H9 (cell line): ENCODE measurements at regions not wholly inside any gene's neighbourhood (a gene's known extent, or its start where the extent isn't known, plus 50 kb on each side); places are given as distances from the start of the nearest gene placed in this dataset.

Experiments
- DNase-seq: peaks from one replicate; pipeline ENCODE4 v3.0.0-alpha.2; 2017
- H2AFZ ChIP-seq: one replicate; pipeline ENCODE4 v1.6.1; 2013; ENCODE audit warnings: mild to moderate bottlenecking, low read length, control low read depth, moderate library complexity
- H2AK5ac ChIP-seq: 2 replicates; pipeline ENCODE4 v1.6.1; 2013; ENCODE audit warnings: low read length, control low read depth, mixed read lengths; ENCODE audit not compliant: insufficient read length
- H2BK120ac ChIP-seq: one replicate; pipeline ENCODE4 v1.6.1; 2013; ENCODE audit warnings: low read depth, mild to moderate bottlenecking, low read length, control low read depth, inconsistent platforms; ENCODE audit not compliant: poor library complexity, severe bottlenecking
- H2BK12ac ChIP-seq: 2 replicates; pipeline ENCODE4 v1.6.1; 2013; ENCODE audit warnings: low read length, control low read depth, mixed read lengths, low read depth; ENCODE audit not compliant: insufficient read length
- H2BK15ac ChIP-seq: 2 replicates; pipeline ENCODE4 v1.6.1; 2013; ENCODE audit warnings: low read depth, low read length, control low read depth
- H2BK20ac ChIP-seq: one replicate; pipeline ENCODE4 v1.6.1; 2013; ENCODE audit warnings: low read depth, mild to moderate bottlenecking, low read length, control low read depth, inconsistent platforms; ENCODE audit not compliant: poor library complexity, severe bottlenecking
- H2BK5ac ChIP-seq: 2 replicates; pipeline ENCODE4 v1.6.1; 2013; ENCODE audit warnings: low read length, control low read depth, mixed read lengths; ENCODE audit not compliant: insufficient read length
- H3K14ac ChIP-seq: 2 replicates; pipeline ENCODE4 v1.6.1; 2013; ENCODE audit warnings: low read length, control low read depth; ENCODE audit not compliant: insufficient read depth
- H3K18ac ChIP-seq: 2 replicates; pipeline ENCODE4 v1.6.1; 2013; ENCODE audit warnings: low read depth, mild to moderate bottlenecking, mixed read lengths, low read length, control low read depth; ENCODE audit not compliant: insufficient read length
- H3K23ac ChIP-seq: 2 replicates; pipeline ENCODE4 v1.6.1; 2013; ENCODE audit warnings: low read length, control low read depth, mixed read lengths, low read depth; ENCODE audit not compliant: insufficient read length
- H3K23me2 ChIP-seq: 2 replicates; pipeline ENCODE4 v1.6.1; 2013; ENCODE audit warnings: low read depth, mild to moderate bottlenecking, mixed read lengths, low read length, control low read depth; ENCODE audit not compliant: insufficient read length, poor library complexity, severe bottlenecking
- H3K27ac ChIP-seq: 2 replicates; pipeline ENCODE4 v1.5.1; 2013; ENCODE audit warnings: low read length, control low read depth, mixed read lengths, low read depth; ENCODE audit not compliant: insufficient read length
- H3K27me3 ChIP-seq: 2 replicates; pipeline ENCODE4 v1.6.1; 2013; ENCODE audit warnings: low read length, control low read depth, inconsistent platforms; ENCODE audit not compliant: insufficient read depth
- H3K4ac ChIP-seq: 2 replicates; pipeline ENCODE4 v1.6.1; 2013; ENCODE audit warnings: low read depth, mild to moderate bottlenecking, control low read depth, inconsistent platforms, low read length, moderate library complexity
- H3K4me1 ChIP-seq: 2 replicates; pipeline ENCODE4 v1.6.1; 2013; ENCODE audit warnings: low read length, control low read depth, inconsistent platforms; ENCODE audit not compliant: insufficient read depth
- H3K4me2 ChIP-seq: 2 replicates; pipeline ENCODE4 v1.6.1; 2013; ENCODE audit warnings: low read length, control low read depth, mixed read lengths; ENCODE audit not compliant: insufficient read length, insufficient read depth
- H3K56ac ChIP-seq: 2 replicates; pipeline ENCODE4 v1.6.1; 2013; ENCODE audit warnings: low read depth, mild to moderate bottlenecking, mixed read lengths, low read length, control low read depth; ENCODE audit not compliant: insufficient read length
- H3K79me1 ChIP-seq: 2 replicates; pipeline ENCODE4 v1.6.1; 2013; ENCODE audit warnings: low read depth, mild to moderate bottlenecking, moderate library complexity, low read length, control low read depth, inconsistent platforms; ENCODE audit not compliant: insufficient read depth, poor library complexity, severe bottlenecking
- H3K79me2 ChIP-seq: 2 replicates; pipeline ENCODE4 v1.6.1; 2013; ENCODE audit warnings: low read length, control low read depth, inconsistent platforms; ENCODE audit not compliant: insufficient read depth
- H3K9ac ChIP-seq: 2 replicates; pipeline ENCODE4 v1.6.1; 2013; ENCODE audit warnings: low read length, control low read depth, mixed read lengths; ENCODE audit not compliant: insufficient read length; ENCODE audit errors: extremely low read depth
- H3K9me3 ChIP-seq: one replicate; pipeline ENCODE4 v1.6.1; 2013; ENCODE audit warnings: low read depth, low read length, inconsistent platforms; ENCODE audit not compliant: control insufficient read depth
- H3T11ph ChIP-seq: one replicate; pipeline ENCODE4 v1.6.1; 2013; ENCODE audit warnings: mild to moderate bottlenecking, low read length, control low read depth, inconsistent platforms
- H4K20me1 ChIP-seq: one replicate; pipeline ENCODE4 v1.6.1; 2013; ENCODE audit not compliant: control insufficient read depth, insufficient read length, insufficient read depth
- H4K5ac ChIP-seq: 2 replicates; pipeline ENCODE4 v1.6.1; 2013; ENCODE audit warnings: low read depth, mild to moderate bottlenecking, mixed read lengths, low read length, control low read depth; ENCODE audit not compliant: insufficient read length
- H4K8ac ChIP-seq: replicated peaks from 2 replicates; pipeline ENCODE4 v1.6.1; 2013; ENCODE audit warnings: low read length, control low read depth, mixed read lengths, low read depth; ENCODE audit not compliant: insufficient read length
- H4K91ac ChIP-seq: 2 replicates; pipeline ENCODE4 v1.6.1; 2013; ENCODE audit warnings: low read depth, mild to moderate bottlenecking, moderate library complexity, mixed read lengths, low read length, control low read depth; ENCODE audit not compliant: insufficient read length
- H3K27ac Mint-ChIP-seq, 3 experiments: 2 replicates in 2 of 3; 3 replicates in 1 of 3; pipeline ENCODE4 v1.8.0; 2020 to 2021; ENCODE audit warnings: mixed read lengths in 3 of 3, mild to moderate bottlenecking in 1 of 3, moderate library complexity in 1 of 3
- H3K27me3 Mint-ChIP-seq: 2 replicates; pipeline ENCODE4 v1.8.0; 2021; ENCODE audit warnings: low read depth, mild to moderate bottlenecking, moderate library complexity, mixed read lengths
- H3K36me3 Mint-ChIP-seq, 3 experiments: 2 replicates in 2 of 3; 3 replicates in 1 of 3; pipeline ENCODE4 v1.8.0; 2020 to 2021; ENCODE audit warnings: low read depth in 3 of 3, mixed read lengths in 3 of 3; ENCODE audit not compliant: insufficient read depth in 1 of 3
- H3K4me1 Mint-ChIP-seq, 2 experiments: 2 replicates each; pipeline ENCODE4 v1.8.0; 2020; ENCODE audit warnings: mixed read lengths in 2 of 2
- H3K4me3 Mint-ChIP-seq, 2 experiments: 2 replicates in 1 of 2; 3 replicates in 1 of 2; pipeline ENCODE4 v1.8.0; 2020 to 2021; ENCODE audit warnings: mild to moderate bottlenecking in 2 of 2, mixed read lengths in 2 of 2, moderate library complexity in 1 of 2
- H3K9me3 Mint-ChIP-seq, 2 experiments: 2 replicates in 1 of 2; 3 replicates in 1 of 2; pipeline ENCODE4 v1.8.0; 2020; ENCODE audit warnings: mild to moderate bottlenecking in 2 of 2, mixed read lengths in 2 of 2, moderate library complexity in 1 of 2
- TF ChIP-seq, protein P1 (sequence below): fragments of 200-600 bp; sonication (generic); conservative IDR thresholded peaks from 3 replicates; pipeline ENCODE4 v1.8.0; 2021; ENCODE audit warnings: antibody characterized with exemption, mild to moderate bottlenecking

GRCh38 chr10:93182790-93183189, 109.1 kb downstream of the CYP26A1 start:
- H2BK15ac ChIP-seq: no peak overlapping the region
- H2BK120ac ChIP-seq: no peak overlapping the region
- H4K91ac ChIP-seq: no peak overlapping the region
- no peaks in the 10 kb centered on the region for H3K79me2 ChIP-seq
- H3K23me2 ChIP-seq: no peaks in the 10 kb centered on the region
- H3K56ac ChIP-seq: no peak overlapping the region
- H3K9me3 ChIP-seq: no peaks in the 10 kb centered on the region
- H4K8ac ChIP-seq: no peak overlapping the region
- peaks cover 12% of the 10 kb centered on the region in 2 experiments for H3K4me1 Mint-ChIP-seq
- H3K14ac ChIP-seq: no peak overlapping the region
- peaks cover 3% of the 10 kb centered on the region; the same call in 1 of the 2 replicates for H3K4me1 ChIP-seq
- no peak overlapping the region for H2AFZ ChIP-seq
- no peaks in the 10 kb centered on the region; a peak in 1 of 7 replicates for H3K36me3 Mint-ChIP-seq
- no peak overlapping the region for H2AK5ac ChIP-seq
- H3K4me3 Mint-ChIP-seq: no peak overlapping the region
- no peaks in the 10 kb centered on the region for H3K9me3 Mint-ChIP-seq
- H3K27ac ChIP-seq: no peak overlapping the region
- H3K27ac Mint-ChIP-seq: no peak overlapping the region
- H3K4ac ChIP-seq: no peak overlapping the region
- H3T11ph ChIP-seq: no peak overlapping the region
- no peak overlapping the region for H3K4me2 ChIP-seq
- H4K5ac ChIP-seq: no peak overlapping the region
- no peak overlapping the region for H3K9ac ChIP-seq
- no peak overlapping the region for H2BK12ac ChIP-seq
- H3K18ac ChIP-seq: no peak overlapping the region
- TF ChIP-seq, protein P1, sequence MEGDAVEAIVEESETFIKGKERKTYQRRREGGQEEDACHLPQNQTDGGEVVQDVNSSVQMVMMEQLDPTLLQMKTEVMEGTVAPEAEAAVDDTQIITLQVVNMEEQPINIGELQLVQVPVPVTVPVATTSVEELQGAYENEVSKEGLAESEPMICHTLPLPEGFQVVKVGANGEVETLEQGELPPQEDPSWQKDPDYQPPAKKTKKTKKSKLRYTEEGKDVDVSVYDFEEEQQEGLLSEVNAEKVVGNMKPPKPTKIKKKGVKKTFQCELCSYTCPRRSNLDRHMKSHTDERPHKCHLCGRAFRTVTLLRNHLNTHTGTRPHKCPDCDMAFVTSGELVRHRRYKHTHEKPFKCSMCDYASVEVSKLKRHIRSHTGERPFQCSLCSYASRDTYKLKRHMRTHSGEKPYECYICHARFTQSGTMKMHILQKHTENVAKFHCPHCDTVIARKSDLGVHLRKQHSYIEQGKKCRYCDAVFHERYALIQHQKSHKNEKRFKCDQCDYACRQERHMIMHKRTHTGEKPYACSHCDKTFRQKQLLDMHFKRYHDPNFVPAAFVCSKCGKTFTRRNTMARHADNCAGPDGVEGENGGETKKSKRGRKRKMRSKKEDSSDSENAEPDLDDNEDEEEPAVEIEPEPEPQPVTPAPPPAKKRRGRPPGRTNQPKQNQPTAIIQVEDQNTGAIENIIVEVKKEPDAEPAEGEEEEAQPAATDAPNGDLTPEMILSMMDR: no peak
- no peak overlapping the region for H3K23ac ChIP-seq
- H3K27me3 ChIP-seq: no peaks in the 10 kb centered on the region
- H4K20me1 ChIP-seq: no peaks in the 10 kb centered on the region
- H2BK20ac ChIP-seq: no peak overlapping the region
- peaks cover 7% of the 10 kb centered on the region for H3K27me3 Mint-ChIP-seq
- DNase-seq: no peak
- no peaks in the 10 kb centered on the region for H3K79me1 ChIP-seq
- H2BK5ac ChIP-seq: no peak overlapping the region
